ENCODE measurements at regions not wholly inside any gene's neighbourhood (a gene's known extent, or its start where the extent isn't known, plus 50 kb on each side); places are given as distances from the start of the nearest gene placed in this dataset.
"Not testable (repeated sequence)": the region's sequence is repeated elsewhere in the genome, so short reads cannot be mapped to it uniquely, and the experiment has no call there.

DNA sequence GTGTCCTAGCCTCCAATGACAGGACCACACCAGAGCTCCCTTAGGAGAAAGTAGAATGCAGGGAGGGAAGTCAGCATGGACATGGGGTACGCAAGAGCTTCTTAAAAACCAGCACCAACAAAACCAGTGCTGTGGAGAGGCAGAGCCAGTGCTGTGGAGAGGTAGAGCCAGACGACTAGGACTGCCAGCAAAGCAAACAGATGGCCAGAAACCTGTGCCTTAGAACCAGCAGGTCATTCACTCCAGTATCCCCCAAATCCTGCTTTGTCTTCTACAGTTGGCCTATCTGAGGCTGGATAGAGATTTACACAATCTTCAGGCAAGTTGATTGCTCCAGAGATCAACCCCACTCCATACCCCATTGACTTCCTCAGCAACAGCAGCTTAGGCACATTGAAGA is 459.9 kb upstream of the CAMK1G start:
- Histone ChIP-seq H3K4me3 (ENCODE audit: low read length) (no peak overlapping the region), H3K9ac (ENCODE audit: low read depth, low read length) (no peak overlapping the region), H3K27me3 (ENCODE audit: control insufficient read depth, insufficient read depth, low read length) (peaks cover 9% of the 10 kb centered on the region), H3K4me1 (ENCODE audit: control insufficient read depth, insufficient read depth, low read length) (no peaks in the 10 kb centered on the region), H3K36me3 (ENCODE audit: insufficient read depth, low read length) (no peaks in the 10 kb centered on the region), H3K4me2 (ENCODE audit: low read length) (no peak overlapping the region), H3K9me3 (replicated peaks; ENCODE audit: low read length) (no peaks in the 10 kb centered on the region)

DNA sequence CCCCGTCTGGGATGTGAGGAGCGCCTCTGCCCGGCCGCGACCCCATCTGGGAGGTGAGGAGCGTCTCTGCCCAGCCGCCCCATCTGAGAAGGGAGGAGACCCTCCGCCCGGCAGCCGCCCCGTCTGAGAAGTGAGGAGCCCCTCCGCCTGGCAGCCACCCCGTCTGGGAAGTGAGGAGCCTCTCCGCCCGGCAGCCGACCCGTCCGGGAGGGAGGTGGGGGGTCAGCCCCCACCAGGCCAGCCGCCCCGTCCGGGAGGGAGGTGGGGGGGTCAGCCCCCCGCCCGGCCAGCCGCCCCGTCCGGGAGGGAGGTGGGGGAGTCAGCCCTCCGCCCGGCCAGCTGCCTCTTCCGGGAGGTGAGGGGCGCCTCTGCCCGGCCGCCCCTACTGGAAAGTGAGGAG is 454.4 kb upstream of the CAMK1G start:
- H3K36me3 ChIP-seq (ENCODE audit: insufficient read depth, low read length); H3K9ac ChIP-seq (ENCODE audit: low read depth, low read length); H3K4me1 ChIP-seq (ENCODE audit: control insufficient read depth, insufficient read depth, low read length); H3K9me3 ChIP-seq (replicated peaks; ENCODE audit: low read length); H3K4me3 ChIP-seq (ENCODE audit: low read length); H3K4me2 ChIP-seq (ENCODE audit: low read length); H3K27me3 ChIP-seq (ENCODE audit: control insufficient read depth, insufficient read depth, low read length): not testable (repeated sequence)

DNA sequence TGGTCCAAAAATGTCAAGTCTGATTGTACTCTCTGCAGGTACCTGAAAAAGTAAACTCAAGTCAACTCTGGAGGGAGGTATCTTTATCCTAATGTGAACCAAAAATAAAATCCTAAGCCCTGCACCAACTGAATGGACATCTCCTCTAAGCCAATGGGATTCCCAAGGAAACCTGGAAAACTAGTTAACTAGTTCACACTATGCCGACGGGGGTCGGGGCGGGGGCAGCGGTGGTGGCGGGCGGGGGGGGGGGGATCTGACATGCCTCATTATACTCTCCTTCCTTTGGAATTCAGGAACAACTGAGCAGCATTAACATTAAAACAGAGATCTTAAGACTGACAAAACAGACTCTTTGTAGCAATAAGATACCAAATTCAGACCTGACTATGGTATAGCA is 452.6 kb upstream of the CAMK1G start:
- Histone ChIP-seq H3K9ac (ENCODE audit: low read depth, low read length) (no peak overlapping the region), H3K27me3 (ENCODE audit: control insufficient read depth, insufficient read depth, low read length) (no peaks in the 10 kb centered on the region), H3K9me3 (replicated peaks; ENCODE audit: low read length) (no peaks in the 10 kb centered on the region), H3K4me3 (ENCODE audit: low read length) (no peak overlapping the region), H3K36me3 (ENCODE audit: insufficient read depth, low read length) (no peaks in the 10 kb centered on the region), H3K4me2 (ENCODE audit: low read length) (no peak overlapping the region), H3K4me1 (ENCODE audit: control insufficient read depth, insufficient read depth, low read length) (no peaks in the 10 kb centered on the region)

DNA sequence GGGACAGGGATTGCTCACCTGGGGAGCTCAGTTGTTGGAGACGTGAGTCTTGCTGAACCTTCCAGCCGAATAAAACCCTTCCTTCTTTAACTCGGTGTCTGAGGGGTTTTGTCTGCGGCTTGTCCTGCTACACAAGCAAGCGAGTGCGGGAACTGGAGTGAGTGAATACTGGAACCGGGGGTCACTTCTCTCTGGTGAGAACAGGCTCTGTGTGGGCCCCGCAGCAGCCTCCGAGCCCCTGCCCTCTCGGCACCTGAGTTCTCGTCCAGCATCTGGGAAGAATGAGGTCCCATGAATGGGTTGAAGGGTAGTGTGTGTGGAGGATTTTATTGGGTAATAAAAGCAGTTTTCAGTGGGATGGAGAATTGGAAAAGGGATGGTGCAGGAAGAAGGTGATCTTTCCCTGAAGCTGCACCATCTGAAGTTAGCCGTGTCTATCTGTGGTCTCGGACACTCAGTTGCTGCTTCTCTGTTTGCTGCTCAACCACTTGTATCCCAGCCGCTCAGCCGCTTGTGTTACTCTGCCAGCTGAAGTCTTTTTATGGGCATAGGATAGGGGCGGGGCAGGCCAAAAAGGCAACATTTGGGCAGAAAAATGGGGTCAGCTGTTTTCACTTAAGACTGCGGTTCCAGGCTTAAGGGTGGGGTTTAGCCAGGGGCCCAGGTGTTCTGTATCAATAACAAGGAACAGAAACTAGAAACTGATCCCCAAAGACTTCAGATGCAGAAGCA is 450.6 kb upstream of the CAMK1G start:
- Histone ChIP-seq H3K4me1 (ENCODE audit: control insufficient read depth, insufficient read depth, low read length) (no peaks in the 10 kb centered on the region), H3K9ac (ENCODE audit: low read depth, low read length) (no peak overlapping the region)

DNA sequence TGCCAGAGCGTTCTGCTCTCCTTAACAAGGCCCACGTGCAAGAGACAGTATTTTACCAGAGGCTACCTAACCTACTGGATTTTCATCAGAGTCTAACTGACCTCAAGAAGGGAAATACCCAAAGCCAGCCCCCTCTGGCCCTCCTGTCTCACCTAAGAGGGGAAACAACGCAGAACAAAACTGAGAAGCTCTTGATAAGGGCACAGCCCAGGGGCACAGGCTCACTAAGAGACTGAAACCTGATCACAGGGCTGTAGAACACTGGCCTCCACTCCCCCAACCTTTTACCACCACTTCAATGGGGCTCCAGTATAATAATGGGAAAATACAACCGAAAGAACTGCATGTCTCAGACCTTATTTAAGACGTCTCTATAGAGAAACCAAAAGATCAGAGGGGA is 449.5 kb upstream of the CAMK1G start:
- Histone ChIP-seq H3K9me3 (replicated peaks; ENCODE audit: low read length) (no peaks in the 10 kb centered on the region), H3K4me2 (ENCODE audit: low read length) (no peak overlapping the region), H3K4me3 (ENCODE audit: low read length) (no peak overlapping the region), H3K36me3 (ENCODE audit: insufficient read depth, low read length) (no peaks in the 10 kb centered on the region), H3K9ac (ENCODE audit: low read depth, low read length) (no peak overlapping the region), H3K4me1 (ENCODE audit: control insufficient read depth, insufficient read depth, low read length) (no peaks in the 10 kb centered on the region), H3K27me3 (ENCODE audit: control insufficient read depth, insufficient read depth, low read length) (no peaks in the 10 kb centered on the region)

More for the DNA sequence above, 450.6 kb upstream of the CAMK1G start:
- Histone ChIP-seq H3K9me3 (replicated peaks; ENCODE audit: low read length) (no peaks in the 10 kb centered on the region), H3K36me3 (ENCODE audit: insufficient read depth, low read length) (no peaks in the 10 kb centered on the region), H3K27me3 (ENCODE audit: control insufficient read depth, insufficient read depth, low read length) (no peaks in the 10 kb centered on the region), H3K4me3 (ENCODE audit: low read length) (no peak overlapping the region), H3K4me2 (ENCODE audit: low read length) (no peak overlapping the region)

DNA sequence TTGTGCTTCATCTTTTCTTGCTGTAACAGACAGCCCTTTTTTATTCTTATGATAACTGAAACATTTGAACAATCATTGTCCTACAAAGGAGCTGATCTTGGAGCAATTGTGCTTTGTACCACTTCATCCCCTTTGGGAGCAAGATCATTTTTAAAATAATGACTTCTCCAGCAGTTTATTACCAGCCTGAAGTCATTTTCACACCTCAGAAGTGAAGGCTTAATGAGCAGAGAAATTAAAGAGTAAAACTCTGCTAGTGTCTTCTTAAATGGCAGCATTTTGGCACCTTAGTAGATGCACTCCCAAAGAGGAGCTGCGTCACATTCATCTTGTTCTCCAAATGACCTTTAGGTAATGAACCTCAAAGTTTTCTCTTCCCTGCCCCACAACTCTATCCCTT is 439.6 kb upstream of the CAMK1G start:
- Histone ChIP-seq H3K36me3 (ENCODE audit: insufficient read depth, low read length) (no peaks in the 10 kb centered on the region), H3K9ac (ENCODE audit: low read depth, low read length) (no peak overlapping the region), H3K4me1 (ENCODE audit: control insufficient read depth, insufficient read depth, low read length) (no peaks in the 10 kb centered on the region), H3K9me3 (replicated peaks; ENCODE audit: low read length) (no peaks in the 10 kb centered on the region), H3K4me3 (ENCODE audit: low read length) (no peak overlapping the region), H3K4me2 (ENCODE audit: low read length) (no peak overlapping the region), H3K27me3 (ENCODE audit: control insufficient read depth, insufficient read depth, low read length) (no peaks in the 10 kb centered on the region)

DNA sequence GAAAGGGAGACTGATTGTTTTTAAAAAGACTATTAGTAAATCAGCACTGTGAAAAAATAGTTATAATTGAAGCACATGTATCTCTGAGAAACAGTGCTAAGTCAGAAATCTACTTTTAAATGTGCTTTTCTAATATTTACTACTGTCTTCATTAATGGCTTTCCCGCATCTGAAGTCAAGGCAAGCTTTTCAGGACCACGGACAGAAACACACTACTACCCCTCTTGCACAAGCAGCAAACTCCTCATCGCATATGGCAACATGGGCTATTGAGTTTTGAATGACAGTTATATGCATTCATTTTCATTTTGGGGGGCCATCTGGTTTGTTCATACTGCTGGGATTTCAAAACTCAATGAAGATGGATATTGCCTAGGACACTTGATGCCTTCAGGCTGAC is 433.4 kb upstream of the CAMK1G start:
- no peak overlapping the region for H3K9ac ChIP-seq (ENCODE audit: low read depth, low read length)
- no peaks in the 10 kb centered on the region for H3K9me3 ChIP-seq (replicated peaks; ENCODE audit: low read length)
- H3K4me3 ChIP-seq (ENCODE audit: low read length): no peak overlapping the region
- H3K36me3 ChIP-seq (ENCODE audit: insufficient read depth, low read length): no peaks in the 10 kb centered on the region
- H3K4me1 ChIP-seq (ENCODE audit: control insufficient read depth, insufficient read depth, low read length): peaks cover 12% of the 10 kb centered on the region
- peaks cover 2% of the 10 kb centered on the region for H3K27me3 ChIP-seq (ENCODE audit: control insufficient read depth, insufficient read depth, low read length)
- no peak overlapping the region for H3K4me2 ChIP-seq (ENCODE audit: low read length)

DNA sequence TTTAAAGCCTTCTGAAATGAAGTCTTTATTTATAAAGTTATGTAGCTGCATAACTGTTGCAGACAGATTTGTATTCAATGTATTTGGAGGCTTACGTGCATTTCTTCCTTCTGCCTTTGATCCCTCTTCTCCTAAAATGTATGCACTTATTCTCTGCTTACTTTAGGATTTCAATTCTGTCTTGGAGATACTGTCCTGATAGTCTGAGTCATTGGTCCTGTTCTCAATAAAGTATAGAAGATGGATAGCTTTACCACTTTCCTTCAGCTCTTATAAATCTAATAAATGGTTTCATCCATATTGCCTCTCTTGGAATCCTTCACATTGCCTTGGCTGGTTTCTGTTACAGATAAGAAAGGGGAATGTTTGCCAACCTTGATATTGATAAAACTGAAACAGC is 430.1 kb upstream of the CAMK1G start:
- H3K4me2 ChIP-seq (ENCODE audit: low read length): no peak overlapping the region
- no peak overlapping the region for H3K4me3 ChIP-seq (ENCODE audit: low read length)
- H3K9me3 ChIP-seq (replicated peaks; ENCODE audit: low read length): no peaks in the 10 kb centered on the region
- no peaks in the 10 kb centered on the region for H3K36me3 ChIP-seq (ENCODE audit: insufficient read depth, low read length)
- H3K27me3 ChIP-seq (ENCODE audit: control insufficient read depth, insufficient read depth, low read length): peaks cover 3% of the 10 kb centered on the region
- H3K4me1 ChIP-seq (ENCODE audit: control insufficient read depth, insufficient read depth, low read length): peaks cover 14% of the 10 kb centered on the region
- H3K9ac ChIP-seq (ENCODE audit: low read depth, low read length): no peak overlapping the region

DNA sequence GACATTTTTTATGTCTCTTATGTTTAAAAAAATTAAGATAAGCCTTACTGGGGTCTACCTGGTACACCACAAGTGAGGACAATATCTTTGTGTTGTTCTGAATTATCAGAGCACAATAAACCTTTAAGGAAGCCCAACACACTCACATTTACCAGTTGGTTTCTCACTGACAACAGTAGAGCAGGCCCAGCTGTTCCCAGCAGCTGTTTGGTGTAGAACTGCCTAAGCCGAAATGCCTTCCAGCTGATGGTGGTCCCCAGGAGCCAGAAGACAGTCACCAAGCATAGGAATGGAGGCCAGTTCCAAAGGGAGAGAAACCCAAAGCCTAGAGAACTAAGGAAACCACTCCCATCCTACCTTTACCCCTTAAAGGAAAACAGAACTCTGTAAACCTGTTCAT is 428.6 kb upstream of the CAMK1G start:
- Histone ChIP-seq H3K27me3 (ENCODE audit: control insufficient read depth, insufficient read depth, low read length) (peaks cover 3% of the 10 kb centered on the region), H3K4me3 (ENCODE audit: low read length) (no peak overlapping the region), H3K4me1 (ENCODE audit: control insufficient read depth, insufficient read depth, low read length) (peaks cover 14% of the 10 kb centered on the region), H3K4me2 (ENCODE audit: low read length) (no peak overlapping the region), H3K9ac (ENCODE audit: low read depth, low read length) (no peak overlapping the region), H3K36me3 (ENCODE audit: insufficient read depth, low read length) (no peaks in the 10 kb centered on the region), H3K9me3 (replicated peaks; ENCODE audit: low read length) (no peaks in the 10 kb centered on the region)

DNA sequence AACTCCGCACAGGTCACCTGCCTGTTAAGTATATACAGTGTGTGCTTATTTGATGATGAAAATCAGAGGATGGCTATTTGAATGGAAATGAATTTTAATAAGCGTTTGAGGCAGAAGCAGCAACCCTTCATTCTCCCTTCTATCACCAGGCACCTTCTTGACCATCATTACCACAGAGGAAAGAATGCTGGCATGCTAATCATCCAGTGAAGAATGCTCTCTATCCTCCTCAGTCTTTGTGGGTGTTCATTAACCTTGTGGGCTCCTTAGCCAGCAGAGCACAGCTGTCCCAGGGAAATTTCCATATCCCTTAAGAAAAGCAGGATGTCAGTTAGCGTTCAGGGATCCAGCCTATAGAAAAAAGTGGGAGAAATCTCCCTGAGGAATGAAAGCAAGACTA is 428.0 kb upstream of the CAMK1G start:
- Histone ChIP-seq H3K4me3 (ENCODE audit: low read length) (no peak overlapping the region), H3K27me3 (ENCODE audit: control insufficient read depth, insufficient read depth, low read length) (peaks cover 3% of the 10 kb centered on the region), H3K4me1 (ENCODE audit: control insufficient read depth, insufficient read depth, low read length) (peaks cover 14% of the 10 kb centered on the region)

DNA sequence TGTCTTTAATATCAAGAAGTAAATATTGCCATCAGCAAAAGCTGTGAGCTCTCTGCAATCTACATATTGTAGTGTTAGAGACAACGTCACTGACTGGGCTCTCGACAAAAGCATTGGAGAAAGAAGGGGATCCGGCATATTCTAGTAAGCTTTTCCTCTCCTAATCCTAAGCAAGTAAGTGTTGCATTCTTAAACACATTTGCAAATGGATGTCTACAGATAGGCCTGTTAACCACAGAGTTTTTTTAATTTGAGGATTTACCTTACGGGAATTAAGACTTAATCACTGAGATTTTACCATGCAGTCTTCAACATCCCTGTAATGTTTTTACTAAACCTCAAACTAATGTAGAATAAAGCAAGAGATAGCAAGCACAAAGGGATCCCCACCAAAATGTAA is 426.5 kb upstream of the CAMK1G start:
- Histone ChIP-seq H3K36me3 (ENCODE audit: insufficient read depth, low read length) (no peaks in the 10 kb centered on the region), H3K27me3 (ENCODE audit: control insufficient read depth, insufficient read depth, low read length) (peaks cover 3% of the 10 kb centered on the region), H3K4me3 (ENCODE audit: low read length) (no peak overlapping the region), H3K9ac (ENCODE audit: low read depth, low read length) (no peak overlapping the region), H3K9me3 (replicated peaks; ENCODE audit: low read length) (no peaks in the 10 kb centered on the region), H3K4me2 (ENCODE audit: low read length) (no peak overlapping the region), H3K4me1 (ENCODE audit: control insufficient read depth, insufficient read depth, low read length) (peaks cover 14% of the 10 kb centered on the region)

More for the DNA sequence above, 428.0 kb upstream of the CAMK1G start:
- Histone ChIP-seq H3K4me2 (ENCODE audit: low read length) (no peak overlapping the region), H3K9me3 (replicated peaks; ENCODE audit: low read length) (no peaks in the 10 kb centered on the region), H3K9ac (ENCODE audit: low read depth, low read length) (no peak overlapping the region), H3K36me3 (ENCODE audit: insufficient read depth, low read length) (no peaks in the 10 kb centered on the region)

DNA sequence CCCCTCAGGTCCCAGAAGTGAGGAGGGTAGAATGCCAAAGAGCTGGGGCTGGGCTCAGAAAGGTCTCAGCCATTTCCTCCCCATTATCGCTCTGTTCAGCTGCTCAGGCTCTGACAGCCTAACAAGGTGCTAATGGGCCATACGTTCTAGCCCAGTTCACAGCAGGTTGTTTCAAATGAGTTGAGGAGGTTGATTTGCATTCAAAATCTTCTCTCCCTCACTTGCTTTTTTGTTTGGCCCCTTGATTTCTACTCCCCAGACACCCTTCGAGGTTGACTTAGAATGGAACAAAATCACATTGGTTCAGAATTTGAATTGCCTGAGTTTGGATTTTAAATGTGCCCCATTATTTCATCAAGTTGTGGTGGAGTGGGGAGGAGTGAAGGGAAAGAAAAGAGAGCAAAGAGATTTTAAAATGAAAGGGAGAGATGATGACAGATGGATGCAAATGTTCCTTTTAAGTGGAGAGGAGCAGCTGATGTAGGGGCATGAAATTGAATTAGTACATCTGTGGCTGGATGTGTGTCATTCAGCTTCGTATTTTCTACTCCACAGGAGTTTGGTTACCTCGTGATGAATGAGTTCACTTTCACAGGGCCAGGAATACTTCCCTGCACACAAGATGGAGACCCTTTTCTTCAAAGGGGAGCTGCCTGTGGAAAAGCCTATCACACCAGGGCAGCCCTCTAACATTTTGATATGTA is 425.8 kb upstream of the CAMK1G start:
- Histone ChIP-seq H3K4me1 (ENCODE audit: control insufficient read depth, insufficient read depth, low read length) (peaks cover 14% of the 10 kb centered on the region), H3K36me3 (ENCODE audit: insufficient read depth, low read length) (no peaks in the 10 kb centered on the region), H3K27me3 (ENCODE audit: control insufficient read depth, insufficient read depth, low read length) (peaks cover 3% of the 10 kb centered on the region), H3K9ac (ENCODE audit: low read depth, low read length) (no peak overlapping the region), H3K9me3 (replicated peaks; ENCODE audit: low read length) (no peaks in the 10 kb centered on the region), H3K4me3 (ENCODE audit: low read length) (no peak overlapping the region), H3K4me2 (ENCODE audit: low read length) (no peak overlapping the region)
